ENCODE measurements at regions not wholly inside any gene's neighbourhood (a gene's known extent, or its start where the extent isn't known, plus 50 kb on each side); places are given as distances from the start of the nearest gene placed in this dataset.

DNA sequence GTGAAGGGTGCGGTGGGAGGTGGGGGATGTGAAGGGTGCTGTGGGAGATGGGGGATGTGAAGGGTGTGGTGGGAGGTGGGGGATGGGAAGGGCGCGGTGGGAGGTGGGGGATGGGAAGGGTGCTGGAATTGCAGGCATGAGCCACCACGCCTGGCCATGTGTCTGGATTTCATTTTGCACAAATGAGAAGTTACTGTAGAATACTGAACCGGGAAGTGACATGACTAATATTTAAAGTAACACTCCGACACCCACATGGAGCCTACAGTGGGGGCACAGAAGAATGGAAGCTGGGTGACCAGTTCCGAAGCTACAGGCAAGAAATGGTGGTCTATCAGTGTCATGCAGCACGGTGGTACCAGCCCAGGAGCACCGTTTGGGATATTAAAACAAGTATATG, 69.9 kb upstream of the SPTLC1 start:
- no peak for DNase-seq

- no peak for DNase-seq
These were observed 68.9 kb upstream of the SPTLC1 start for GRCh38 chr9:92184041-92184564.

- no peak for DNase-seq
These were observed 68.2 kb upstream of the SPTLC1 start for GRCh38 chr9:92183449-92183848.

DNA sequence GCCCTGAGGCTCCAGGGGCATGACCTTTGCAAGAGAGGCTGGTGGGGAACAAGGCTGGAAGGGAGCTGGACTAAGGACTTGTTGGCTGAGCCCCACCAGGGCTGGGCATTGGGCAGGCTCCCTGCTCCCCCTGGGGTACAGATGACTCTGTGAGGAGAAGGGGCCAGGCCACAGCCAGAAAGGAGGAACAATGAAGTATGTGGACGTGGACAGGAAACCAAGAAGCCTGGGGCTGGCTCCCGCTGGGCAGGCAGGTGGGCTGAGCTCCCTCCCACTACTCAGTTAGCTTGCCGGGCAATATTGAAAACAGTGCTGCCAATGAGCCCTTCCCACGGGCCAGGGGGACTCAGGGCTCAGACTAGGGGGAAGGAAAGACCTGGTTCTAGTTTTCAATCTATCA, 66.1 kb upstream of the SPTLC1 start:
- no peak for DNase-seq

DNA sequence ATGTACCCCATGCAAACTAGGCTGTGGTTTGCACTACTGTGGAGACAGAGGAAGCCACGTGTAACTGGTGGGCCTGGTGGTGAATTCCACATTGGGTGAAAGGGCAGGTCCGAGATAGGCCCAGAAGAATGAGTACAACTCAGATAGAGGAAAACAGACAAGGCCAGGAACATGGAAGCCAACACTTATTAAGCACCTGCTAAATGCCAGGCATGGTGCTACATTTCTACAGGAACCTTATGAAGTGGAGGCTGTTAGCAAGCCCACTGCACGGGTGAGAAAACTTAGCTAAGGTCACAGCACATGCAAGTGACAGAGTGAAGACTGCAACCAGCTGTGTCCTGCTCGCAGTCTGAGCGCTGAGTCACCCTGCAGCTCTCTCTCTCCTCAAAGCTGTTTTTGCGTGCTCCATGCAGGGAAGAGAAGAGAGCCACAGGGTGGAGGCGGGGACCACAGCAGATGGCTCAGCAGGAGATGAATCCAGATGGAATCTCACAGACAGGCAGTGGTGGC, 65.5 kb upstream of the SPTLC1 start:
- DNase-seq = peak; percentile 61

DNA sequence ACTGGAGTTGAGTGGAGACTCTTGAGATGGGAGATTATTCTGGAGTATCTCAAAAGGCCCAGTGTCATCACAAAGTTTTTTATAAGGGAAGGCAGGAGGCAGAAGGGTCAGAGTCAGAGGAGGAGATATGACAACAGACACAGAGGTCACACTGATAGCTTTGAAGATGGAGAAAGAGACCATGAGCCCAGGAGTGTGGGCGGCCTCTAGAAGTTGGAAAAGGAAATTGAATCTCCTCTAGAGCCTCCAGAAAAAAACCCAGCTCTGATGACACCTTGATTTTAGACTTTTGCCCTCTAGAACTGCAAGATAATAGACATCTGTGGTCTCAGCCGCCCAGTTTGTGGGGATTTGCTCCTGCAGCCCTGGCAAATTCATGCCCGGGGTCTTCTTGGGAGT, 64.8 kb upstream of the SPTLC1 start:
- DNase-seq = no peak

DNA sequence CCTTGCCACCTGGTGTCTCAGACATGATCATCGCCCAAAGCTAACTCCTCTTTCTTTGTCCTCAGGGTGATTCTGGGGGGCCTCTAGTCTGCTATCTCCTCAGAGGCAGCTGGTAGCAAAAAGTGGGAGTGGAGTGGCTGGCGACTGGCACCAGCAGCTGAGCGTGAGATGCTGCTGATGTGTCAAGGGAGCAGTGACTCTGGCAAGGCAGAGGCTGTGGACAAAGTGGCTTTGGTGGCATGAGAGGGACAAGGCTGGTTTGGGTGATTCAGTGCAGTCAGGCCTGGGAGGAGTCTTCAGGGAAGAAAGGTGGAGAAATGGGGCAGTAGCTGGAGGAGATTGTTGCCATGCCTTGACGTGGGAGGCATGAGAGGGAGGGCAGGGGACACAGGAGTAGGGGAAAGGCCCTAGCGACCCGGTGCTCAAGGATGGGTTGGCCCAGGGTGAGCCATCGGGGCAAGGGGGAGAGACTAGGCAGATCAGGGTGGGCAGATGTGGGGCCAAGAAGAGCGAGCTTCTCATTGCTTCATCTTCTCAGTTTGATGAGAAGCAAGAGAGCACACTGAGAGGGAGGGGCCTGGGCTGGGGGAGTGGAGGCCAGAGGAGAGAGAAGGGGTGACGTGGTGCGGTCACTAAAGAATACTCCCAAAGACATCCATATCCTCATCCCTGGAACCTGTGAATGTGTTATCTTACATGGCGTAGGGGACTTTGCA, 64.2 kb upstream of the SPTLC1 start:
- no peak for DNase-seq

- no peak for DNase-seq
These were observed 62.4 kb upstream of the SPTLC1 start for GRCh38 chr9:92177591-92177990.

GRCh38 chr9:92176800-92177185, 61.6 kb upstream of the SPTLC1 start:
- no peak for DNase-seq

GRCh38 chr9:92176068-92176799, 61.0 kb upstream of the SPTLC1 start:
- DNase-seq = no peak

GRCh38 chr9:92175441-92175840, 60.2 kb upstream of the SPTLC1 start:
- no peak for DNase-seq

DNA sequence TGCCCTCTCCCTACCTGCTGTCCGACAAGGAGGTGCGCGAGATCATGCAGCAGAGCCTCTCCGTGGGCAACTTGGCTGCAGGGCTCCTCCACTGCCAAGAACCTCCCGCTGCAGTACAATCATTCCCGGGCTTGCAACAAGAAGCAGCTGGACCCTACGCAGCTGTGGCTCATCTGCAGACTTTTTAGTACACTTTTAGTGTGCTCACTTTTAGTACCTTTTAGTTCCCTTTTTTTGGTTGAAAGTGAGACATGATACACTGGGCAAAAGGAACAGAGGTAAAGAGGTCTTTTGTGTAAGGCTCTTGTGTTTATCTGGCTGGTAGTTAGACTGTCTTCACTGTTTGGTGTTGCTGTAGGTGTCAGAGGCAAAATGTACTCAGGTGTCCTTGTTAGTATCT, 58.1 kb upstream of the SPTLC1 start:
- DNase-seq = no peak

DNA sequence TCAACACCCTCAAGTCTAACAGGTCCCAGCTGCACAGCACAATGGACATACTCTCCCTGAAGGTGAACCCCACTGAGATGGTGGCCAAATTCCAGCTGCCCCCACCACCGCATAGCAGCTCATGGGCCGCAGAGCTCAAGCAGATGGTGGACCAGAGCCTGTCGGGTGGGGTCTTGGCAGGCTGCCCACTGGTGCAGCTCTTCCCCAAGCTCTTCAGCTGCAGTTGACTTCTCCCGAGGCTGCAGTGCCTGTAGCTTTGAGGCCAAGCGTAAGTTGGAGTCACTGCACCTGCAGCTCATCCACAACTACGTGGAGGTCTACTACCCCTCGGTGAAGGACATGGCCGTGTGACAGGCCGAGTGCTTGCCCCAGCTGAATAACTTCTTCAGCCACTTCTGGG, 56.6 kb upstream of the SPTLC1 start:
- DNase-seq = no peak

GRCh38 chr9:92171281-92171680, 56.1 kb upstream of the SPTLC1 start:
- no peak for DNase-seq

DNA sequence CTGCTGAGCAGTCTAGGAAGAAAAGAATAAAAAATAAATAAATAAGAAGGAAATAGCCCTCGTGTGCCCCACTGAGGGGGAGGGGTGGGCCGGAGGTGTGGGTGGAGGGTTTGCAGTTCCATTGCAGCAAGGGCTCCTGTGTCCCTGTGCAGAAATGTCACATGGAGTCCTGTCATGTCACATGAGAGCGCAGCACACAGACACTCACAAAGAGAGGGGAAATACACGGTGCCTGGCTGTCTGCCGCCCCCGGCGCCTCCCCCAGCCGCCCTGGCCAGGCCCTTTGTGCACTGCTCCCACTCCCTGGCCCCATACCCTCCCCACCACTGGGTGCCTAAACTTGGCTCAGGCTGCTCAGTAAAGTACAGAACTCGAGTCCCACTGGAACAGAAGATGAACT, 55.6 kb upstream of the SPTLC1 start:
- no peak for DNase-seq

GRCh38 chr9:92165484-92165883, 50.3 kb upstream of the SPTLC1 start:
- DNase-seq = no peak
